Glutamatergic neuron (in vitro differentiated cells): ENCODE measurements at regions not wholly inside any gene's neighbourhood (a gene's known extent, or its start where the extent isn't known, plus 50 kb on each side); places are given as distances from the start of the nearest gene placed in this dataset.

Source experiments
- DNase-seq: peaks from one replicate; pipeline ENCODE4 v3.0.0; 2022
- H3K27ac Mint-ChIP-seq: one replicate; pipeline ENCODE4 v1.8.0; 2020; ENCODE audit warnings: mild to moderate bottlenecking, mixed read lengths, inconsistent platforms; ENCODE audit not compliant: unreplicated experiment
- H3K27me3 Mint-ChIP-seq: one replicate; pipeline ENCODE4 v1.8.0; 2020; ENCODE audit warnings: mild to moderate bottlenecking, moderate library complexity, mixed read lengths, inconsistent platforms; ENCODE audit not compliant: unreplicated experiment
- H3K36me3 Mint-ChIP-seq: one replicate; pipeline ENCODE4 v1.8.0; 2020; ENCODE audit warnings: mild to moderate bottlenecking, mixed read lengths, inconsistent platforms; ENCODE audit not compliant: unreplicated experiment
- H3K4me1 Mint-ChIP-seq: one replicate; pipeline ENCODE4 v1.8.0; 2020; ENCODE audit warnings: mild to moderate bottlenecking, low read depth, mixed read lengths, inconsistent platforms; ENCODE audit not compliant: unreplicated experiment
- H3K4me3 Mint-ChIP-seq: one replicate; pipeline ENCODE4 v1.8.0; 2020; ENCODE audit warnings: mild to moderate bottlenecking, mixed read lengths, inconsistent platforms; ENCODE audit not compliant: unreplicated experiment
- H3K9me3 Mint-ChIP-seq: one replicate; pipeline ENCODE4 v1.8.0; 2020; ENCODE audit warnings: mild to moderate bottlenecking, moderate library complexity, mixed read lengths, inconsistent platforms; ENCODE audit not compliant: unreplicated experiment
- TF ChIP-seq, protein P1 (sequence below): fragments of 200-600 bp; sonication (generic); IDR thresholded peaks from one replicate; pipeline ENCODE4 v1.5.0; 2021; ENCODE audit not compliant: partially characterized antibody, unreplicated experiment

DNA sequence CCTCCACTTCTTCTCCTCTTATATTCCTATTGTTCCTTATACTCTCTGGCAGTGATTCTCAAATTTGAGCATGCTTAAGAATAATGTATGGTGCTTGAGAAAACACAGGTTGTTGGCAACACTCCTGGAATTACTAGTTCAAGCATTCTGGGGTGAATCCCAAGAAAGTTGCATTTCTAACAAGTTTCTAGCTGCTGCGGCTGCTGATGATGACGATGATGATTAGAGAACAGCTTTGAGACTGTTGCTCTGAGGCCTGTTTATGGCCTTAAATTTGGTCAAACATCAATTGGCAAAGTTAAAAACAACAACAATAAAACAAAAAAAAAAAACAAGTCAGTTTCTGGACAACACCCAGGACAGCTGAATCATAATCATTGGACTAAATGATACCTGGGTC, 961.9 kb downstream of the CDH11 start:
- Mint-ChIP-seq H3K4me1 (no peaks in the 10 kb centered on the region), H3K27me3 (peaks cover 2% of the 10 kb centered on the region), H3K9me3 (no peaks in the 10 kb centered on the region), H3K27ac (no peak overlapping the region), H3K4me3 (no peak overlapping the region), H3K36me3 (no peaks in the 10 kb centered on the region)
- DNase-seq, result no peak
- TF ChIP-seq, protein P1, sequence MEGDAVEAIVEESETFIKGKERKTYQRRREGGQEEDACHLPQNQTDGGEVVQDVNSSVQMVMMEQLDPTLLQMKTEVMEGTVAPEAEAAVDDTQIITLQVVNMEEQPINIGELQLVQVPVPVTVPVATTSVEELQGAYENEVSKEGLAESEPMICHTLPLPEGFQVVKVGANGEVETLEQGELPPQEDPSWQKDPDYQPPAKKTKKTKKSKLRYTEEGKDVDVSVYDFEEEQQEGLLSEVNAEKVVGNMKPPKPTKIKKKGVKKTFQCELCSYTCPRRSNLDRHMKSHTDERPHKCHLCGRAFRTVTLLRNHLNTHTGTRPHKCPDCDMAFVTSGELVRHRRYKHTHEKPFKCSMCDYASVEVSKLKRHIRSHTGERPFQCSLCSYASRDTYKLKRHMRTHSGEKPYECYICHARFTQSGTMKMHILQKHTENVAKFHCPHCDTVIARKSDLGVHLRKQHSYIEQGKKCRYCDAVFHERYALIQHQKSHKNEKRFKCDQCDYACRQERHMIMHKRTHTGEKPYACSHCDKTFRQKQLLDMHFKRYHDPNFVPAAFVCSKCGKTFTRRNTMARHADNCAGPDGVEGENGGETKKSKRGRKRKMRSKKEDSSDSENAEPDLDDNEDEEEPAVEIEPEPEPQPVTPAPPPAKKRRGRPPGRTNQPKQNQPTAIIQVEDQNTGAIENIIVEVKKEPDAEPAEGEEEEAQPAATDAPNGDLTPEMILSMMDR, result no peak

DNA sequence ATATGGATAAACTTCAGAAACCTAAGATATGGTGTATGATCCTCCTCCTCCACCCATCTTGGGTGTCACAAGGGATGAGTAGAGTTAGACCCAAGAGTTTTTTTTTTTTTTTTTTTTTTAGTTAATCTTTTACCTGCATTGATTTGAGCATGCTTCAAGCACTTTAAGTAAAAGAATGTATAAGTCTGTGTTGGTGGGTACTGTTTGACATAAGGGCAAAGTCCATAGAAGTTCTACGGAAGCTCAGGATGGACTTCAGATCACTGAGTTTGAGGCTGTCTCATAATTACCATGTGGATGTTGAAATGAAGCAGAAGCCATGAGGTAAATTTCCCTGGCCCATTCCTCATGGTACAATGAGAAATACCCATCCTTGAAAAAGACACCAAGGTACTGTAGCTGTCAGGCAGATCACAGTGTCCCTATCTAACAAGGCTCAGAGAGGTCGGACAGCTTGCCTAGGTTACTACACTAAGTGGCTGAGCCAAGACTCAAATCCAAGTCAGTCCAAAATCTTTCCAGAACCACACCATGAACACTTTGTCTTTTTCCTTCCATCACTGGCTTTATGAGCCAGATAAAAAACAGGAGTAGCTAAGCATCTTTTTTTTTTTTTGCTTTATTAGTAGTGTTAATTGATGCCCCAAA, 962.8 kb downstream of the CDH11 start:
- no peaks in the 10 kb centered on the region for H3K9me3 Mint-ChIP-seq
- no peaks in the 10 kb centered on the region for H3K4me1 Mint-ChIP-seq
- H3K36me3 Mint-ChIP-seq, result no peaks in the 10 kb centered on the region
- peaks cover 2% of the 10 kb centered on the region for H3K27me3 Mint-ChIP-seq
- no peak for DNase-seq
- TF ChIP-seq, protein P1, result no peak
- H3K4me3 Mint-ChIP-seq, result no peak overlapping the region
- H3K27ac Mint-ChIP-seq, result no peak overlapping the region

DNA sequence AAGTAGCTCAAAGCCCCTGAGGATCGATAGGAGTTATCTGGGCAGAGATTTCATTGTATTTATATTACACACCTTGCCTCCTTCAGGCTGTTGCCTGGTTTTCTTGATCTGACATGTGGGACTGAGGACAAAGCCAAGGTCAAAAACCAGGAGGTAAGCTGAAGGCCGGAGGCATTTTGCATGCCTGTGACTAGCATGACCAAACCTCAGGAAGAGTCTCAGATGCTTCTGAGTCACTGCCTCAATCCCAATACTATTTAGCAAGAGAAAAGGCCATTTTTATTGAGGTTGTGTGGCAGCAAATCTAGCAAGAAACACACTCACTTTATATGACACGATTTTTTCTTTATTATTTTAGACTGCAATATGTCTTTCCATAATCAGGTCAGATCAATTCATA, 968.1 kb downstream of the CDH11 start:
- Mint-ChIP-seq H3K4me1 (peaks cover 3% of the 10 kb centered on the region), H3K27me3 (no peaks in the 10 kb centered on the region), H3K9me3 (no peaks in the 10 kb centered on the region), H3K27ac (no peak overlapping the region), H3K4me3 (no peak overlapping the region), H3K36me3 (no peaks in the 10 kb centered on the region)
- no peak for DNase-seq
- TF ChIP-seq, protein P1, result no peak

DNA sequence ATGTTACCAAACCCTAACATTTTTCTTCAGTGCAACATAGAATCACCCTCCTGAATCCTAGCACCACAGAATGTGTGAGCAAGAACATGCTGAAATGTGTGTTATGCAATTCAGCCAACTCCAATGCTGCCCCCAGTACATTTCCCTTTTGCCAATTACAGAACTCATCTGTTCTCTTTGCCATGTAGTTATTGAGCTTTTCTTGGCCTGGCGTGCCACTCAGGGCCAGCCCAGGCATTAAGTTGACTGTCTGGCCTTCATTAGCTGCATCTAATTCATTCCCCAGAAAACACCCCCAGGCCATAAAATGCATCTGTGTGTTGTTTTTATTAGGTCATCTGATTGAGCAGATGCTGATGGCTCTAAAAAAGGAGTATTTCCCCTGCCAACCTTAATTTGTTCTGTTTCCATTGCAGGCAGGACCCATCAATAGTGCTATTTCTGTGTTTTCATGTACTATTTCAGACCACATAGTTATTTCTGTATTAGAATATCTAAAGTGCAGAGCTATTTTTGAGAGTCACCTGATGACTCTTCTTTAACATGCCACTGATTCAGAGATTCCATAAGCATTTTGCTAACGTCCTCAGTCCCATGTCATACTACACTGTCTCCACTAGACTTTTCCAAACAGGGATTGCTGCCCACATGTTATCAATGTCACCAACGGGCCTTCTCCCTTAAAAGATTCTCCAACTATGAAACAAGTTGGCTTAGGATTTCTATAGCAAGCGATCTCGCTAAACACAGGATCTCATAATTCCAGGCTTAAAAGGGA, 969.7 kb downstream of the CDH11 start:
- H3K4me3 Mint-ChIP-seq, result no peak overlapping the region
- TF ChIP-seq, protein P1, result peak; percentile 24
- peaks cover 2% of the 10 kb centered on the region for H3K27me3 Mint-ChIP-seq
- H3K36me3 Mint-ChIP-seq, result no peaks in the 10 kb centered on the region
- no peaks in the 10 kb centered on the region for H3K9me3 Mint-ChIP-seq
- H3K27ac Mint-ChIP-seq, result no peak overlapping the region
- DNase-seq, result no peak
- H3K4me1 Mint-ChIP-seq, result peaks cover 3% of the 10 kb centered on the region

DNA sequence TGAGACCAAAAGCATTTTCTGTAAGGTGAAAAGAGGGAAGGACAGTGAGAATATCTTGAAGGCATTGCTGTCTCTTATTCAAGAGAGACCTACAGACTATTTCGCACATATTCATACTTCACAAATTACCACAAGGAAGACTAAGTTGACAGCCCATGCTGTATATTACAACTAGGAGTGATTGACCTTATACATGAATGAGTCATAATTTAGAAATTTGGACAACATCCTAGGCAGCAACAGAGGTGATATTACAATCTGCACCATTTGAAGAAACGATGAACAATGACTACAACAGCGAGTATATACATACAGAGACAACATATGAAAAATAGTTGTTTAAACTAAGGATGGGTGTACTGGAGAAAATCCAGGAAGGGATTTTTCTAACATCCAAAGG, 971.7 kb downstream of the CDH11 start:
- no peaks in the 10 kb centered on the region for H3K36me3 Mint-ChIP-seq
- H3K4me3 Mint-ChIP-seq, result no peak overlapping the region
- peaks cover 2% of the 10 kb centered on the region for H3K27me3 Mint-ChIP-seq
- no peak overlapping the region for H3K27ac Mint-ChIP-seq
- peaks cover 3% of the 10 kb centered on the region for H3K4me1 Mint-ChIP-seq
- TF ChIP-seq, protein P1, result no peak
- H3K9me3 Mint-ChIP-seq, result no peaks in the 10 kb centered on the region
- DNase-seq, result no peak
